OCI-LY7 (cell line): ENCODE measurements at regions not wholly inside any gene's neighbourhood (a gene's known extent, or its start where the extent isn't known, plus 50 kb on each side); places are given as distances from the start of the nearest gene placed in this dataset.

Experiments used
- BruUV-seq: library from RNA; stranded (reverse); fragments of 400-500 nt; replicated peaks from 2 replicates; lab custom pipeline; 2021; lab: Mats Ljungman, UMichigan
- CTCF ChIA-PET: fragments of 300-600 bp; sonication (Branson Sonifier 250); formaldehyde crosslinking; loops from one replicate; lab custom pipeline; 2022; ENCODE audit warnings: antibody characterized with exemption; ENCODE audit not compliant: unreplicated experiment; lab: Charles Lee
- POLR2A ChIA-PET: fragments of 300-600 bp; sonication (Branson Sonifier 250); formaldehyde crosslinking; loops from one replicate; lab custom pipeline; 2022; ENCODE audit warnings: antibody characterized with exemption; lab: Charles Lee
- DNase-seq: peaks from one replicate; pipeline ENCODE4 v3.0.0-alpha.2; 2015; ENCODE audit warnings: low spot score
- H2AFZ ChIP-seq: fragments of 200-600 bp; sonication (generic), shearing (Covaris generic); 2 replicates; pipeline ENCODE4 v1.6.1; 2014; ENCODE audit warnings: mild to moderate bottlenecking, antibody characterized with exemption, low read length, moderate library complexity
- H3K27ac ChIP-seq: fragments of 200-600 bp; sonication (generic); 2 replicates; pipeline ENCODE4 v1.5.1; 2014; ENCODE audit warnings: mixed run types, low read depth, mild to moderate bottlenecking, moderate library complexity, low read length, inconsistent platforms; ENCODE audit not compliant: poor library complexity, severe bottlenecking
- H3K36me3 ChIP-seq: fragments of 200-600 bp; sonication (generic); 2 replicates; pipeline ENCODE4 v1.6.1; 2014; ENCODE audit warnings: mild to moderate bottlenecking, antibody characterized with exemption, low read length, moderate library complexity, mixed read lengths; ENCODE audit not compliant: insufficient read depth
- H3K4me1 ChIP-seq: fragments of 200-600 bp; sonication (generic); 2 replicates; pipeline ENCODE4 v1.5.1; 2014; ENCODE audit warnings: mild to moderate bottlenecking, low read length; ENCODE audit not compliant: insufficient read depth, poor library complexity, severe bottlenecking
- H3K4me2 ChIP-seq: fragments of 200-600 bp; sonication (generic); 2 replicates; pipeline ENCODE4 v1.6.1; 2014; ENCODE audit warnings: mild to moderate bottlenecking, low read length
- H3K4me3 ChIP-seq: fragments of 200-600 bp; sonication (generic); 2 replicates; pipeline ENCODE4 v1.5.1; 2014; ENCODE audit warnings: mild to moderate bottlenecking, low read depth, low read length; ENCODE audit not compliant: poor library complexity, severe bottlenecking
- H3K79me2 ChIP-seq: fragments of 200-600 bp; sonication (generic); 2 replicates; pipeline ENCODE4 v1.6.1; 2016; ENCODE audit warnings: low read depth, mild to moderate bottlenecking, low read length, moderate library complexity, mixed read lengths; ENCODE audit not compliant: insufficient read depth
- H3K9me2 ChIP-seq: fragments of 200-600 bp; sonication (generic); 2 replicates; pipeline ENCODE4 v1.6.1; 2016; ENCODE audit warnings: mild to moderate bottlenecking, low read length, mixed read lengths; ENCODE audit not compliant: insufficient read depth
- H3K9me3 ChIP-seq: fragments of 200-600 bp; sonication (generic); 2 replicates; pipeline ENCODE4 v1.6.1; 2014; ENCODE audit warnings: mild to moderate bottlenecking, mixed run types, low read length, mixed read lengths
- H4K20me1 ChIP-seq: fragments of 200-600 bp; sonication (generic); 2 replicates; pipeline ENCODE4 v1.6.1; 2014; ENCODE audit warnings: mild to moderate bottlenecking, antibody characterized with exemption, low read length, moderate library complexity, mixed read lengths; ENCODE audit not compliant: insufficient read depth
- EZH2phosphoT487 ChIP-seq: fragments of 200-600 bp; sonication (generic); IDR thresholded peaks from 2 replicates; pipeline ENCODE4 v1.6.1; 2018; ENCODE audit warnings: low read depth, borderline replicate concordance, mild to moderate bottlenecking, mixed run types, antibody characterized with exemption, low read length, moderate library complexity, mixed read lengths
- intact Hi-C: fragments of 100-400 bp; cut with micrococcal nuclease; formaldehyde crosslinking; loops from one replicate; pipeline ENCODE4 v1.10.0; 2022; ENCODE audit not compliant: unreplicated experiment
- TF ChIP-seq, protein P1 (sequence below): fragments of 200-600 bp; sonication (generic); conservative IDR thresholded peaks from 2 replicates; pipeline ENCODE4 v1.5.1; 2014; ENCODE audit warnings: mild to moderate bottlenecking, antibody characterized with exemption, low read length, moderate library complexity, mixed read lengths

- no peaks in the 10 kb centered on the region for H3K79me2 ChIP-seq
- no peak overlapping the region for H3K27ac ChIP-seq
- H4K20me1 ChIP-seq = no peaks in the 10 kb centered on the region
- H3K36me3 ChIP-seq = no peaks in the 10 kb centered on the region
- intact Hi-C loops = no loop called here
- no peaks in the 10 kb centered on the region for H3K4me1 ChIP-seq
- BruUV-seq = no TSS peak
- H3K4me3 ChIP-seq = no peak overlapping the region
- no peak for TF ChIP-seq EZH2phosphoT487
- TF ChIP-seq, protein P1, sequence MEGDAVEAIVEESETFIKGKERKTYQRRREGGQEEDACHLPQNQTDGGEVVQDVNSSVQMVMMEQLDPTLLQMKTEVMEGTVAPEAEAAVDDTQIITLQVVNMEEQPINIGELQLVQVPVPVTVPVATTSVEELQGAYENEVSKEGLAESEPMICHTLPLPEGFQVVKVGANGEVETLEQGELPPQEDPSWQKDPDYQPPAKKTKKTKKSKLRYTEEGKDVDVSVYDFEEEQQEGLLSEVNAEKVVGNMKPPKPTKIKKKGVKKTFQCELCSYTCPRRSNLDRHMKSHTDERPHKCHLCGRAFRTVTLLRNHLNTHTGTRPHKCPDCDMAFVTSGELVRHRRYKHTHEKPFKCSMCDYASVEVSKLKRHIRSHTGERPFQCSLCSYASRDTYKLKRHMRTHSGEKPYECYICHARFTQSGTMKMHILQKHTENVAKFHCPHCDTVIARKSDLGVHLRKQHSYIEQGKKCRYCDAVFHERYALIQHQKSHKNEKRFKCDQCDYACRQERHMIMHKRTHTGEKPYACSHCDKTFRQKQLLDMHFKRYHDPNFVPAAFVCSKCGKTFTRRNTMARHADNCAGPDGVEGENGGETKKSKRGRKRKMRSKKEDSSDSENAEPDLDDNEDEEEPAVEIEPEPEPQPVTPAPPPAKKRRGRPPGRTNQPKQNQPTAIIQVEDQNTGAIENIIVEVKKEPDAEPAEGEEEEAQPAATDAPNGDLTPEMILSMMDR = no peak
- CTCF ChIA-PET = no interaction called here
- H3K4me2 ChIP-seq = no peak overlapping the region
- POLR2A ChIA-PET = no interaction called here
- no peaks in the 10 kb centered on the region for H3K9me3 ChIP-seq
- DNase-seq = no peak
- no peaks in the 10 kb centered on the region for H3K9me2 ChIP-seq
- no peak overlapping the region for H2AFZ ChIP-seq
Measured at GRCh38 chr10:47076949-47077361, 165.7 kb downstream of the PTPN20 start.

DNA sequence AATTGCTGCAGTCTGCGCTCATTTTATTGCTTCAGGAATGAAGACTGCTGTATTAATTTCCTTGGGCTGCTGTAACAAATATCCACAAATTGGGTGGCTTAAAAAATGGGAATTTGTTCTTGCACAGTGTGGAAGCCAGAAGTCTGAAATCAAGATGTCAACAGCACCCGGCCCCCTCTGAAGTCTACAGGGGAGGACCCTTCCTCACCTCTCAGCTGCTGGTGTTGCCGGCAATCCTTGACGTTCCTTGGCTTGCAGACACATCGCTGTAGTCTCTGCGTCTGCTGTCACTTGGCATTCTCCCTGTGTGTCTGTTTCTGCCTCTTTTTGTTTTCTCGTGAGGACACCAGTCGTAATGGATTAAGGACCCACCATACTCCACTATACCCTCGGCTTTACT is 166.2 kb downstream of the PTPN20 start:
- H2AFZ ChIP-seq = no peak overlapping the region
- H3K4me3 ChIP-seq = no peak overlapping the region
- H3K27ac ChIP-seq = no peak overlapping the region
- intact Hi-C loops = no loop called here
- H3K9me2 ChIP-seq = no peaks in the 10 kb centered on the region
- no peak for TF ChIP-seq EZH2phosphoT487
- TF ChIP-seq, protein P1 = no peak
- no peak overlapping the region for H3K4me2 ChIP-seq
- BruUV-seq = no TSS peak
- H3K36me3 ChIP-seq = no peaks in the 10 kb centered on the region
- no peaks in the 10 kb centered on the region for H3K9me3 ChIP-seq
- H3K4me1 ChIP-seq = no peaks in the 10 kb centered on the region
- ChIA-PET CTCF (no interaction called here), POLR2A (no interaction called here)
- H3K79me2 ChIP-seq = no peaks in the 10 kb centered on the region
- no peaks in the 10 kb centered on the region for H4K20me1 ChIP-seq
- no peak for DNase-seq

DNA sequence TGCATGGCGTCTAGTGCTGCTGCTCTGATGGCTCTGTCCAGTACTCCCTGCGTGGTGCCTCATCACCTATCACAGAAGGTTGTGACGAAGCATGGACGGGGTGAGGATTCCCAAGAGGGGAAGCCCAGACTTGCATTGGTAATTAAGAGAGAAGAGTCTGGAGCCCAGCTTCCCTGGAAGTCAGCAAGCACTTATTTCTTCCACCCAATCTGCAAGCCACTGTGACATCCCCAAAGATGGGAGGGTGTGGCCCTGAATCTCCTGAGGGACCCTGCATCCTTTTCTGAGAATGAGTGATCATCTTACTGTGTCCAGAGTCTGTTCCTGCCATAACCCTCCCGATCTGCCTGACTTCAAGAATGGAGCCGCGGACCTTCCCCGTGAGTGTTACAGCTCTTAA is 166.7 kb downstream of the PTPN20 start:
- ChIA-PET CTCF (no interaction called here), POLR2A (no interaction called here)
- Histone ChIP-seq H2AFZ (no peak overlapping the region), H3K4me1 (no peaks in the 10 kb centered on the region), H3K4me2 (no peak overlapping the region), H3K9me3 (no peaks in the 10 kb centered on the region), H3K79me2 (no peaks in the 10 kb centered on the region), H3K27ac (no peak overlapping the region), H3K9me2 (no peaks in the 10 kb centered on the region), H3K4me3 (no peak overlapping the region), H4K20me1 (no peaks in the 10 kb centered on the region), H3K36me3 (no peaks in the 10 kb centered on the region)
- BruUV-seq = no TSS peak
- DNase-seq = no peak
- intact Hi-C loops = no loop called here
- no peak for TF ChIP-seq EZH2phosphoT487
- TF ChIP-seq, protein P1 = no peak
